HepG2 (cell line): ENCODE measurements at regions not wholly inside any gene's neighbourhood (a gene's known extent, or its start where the extent isn't known, plus 50 kb on each side); places are given as distances from the start of the nearest gene placed in this dataset.

Experiments used
- ATAC-seq: fragments of 200-7000 bp; cut with Tn5 transposase; 3 replicates; pipeline ENCODE4 v1.9.1; 2020; ENCODE audit warnings: mild to moderate bottlenecking, moderate library complexity
- BruUV-seq: library from RNA; stranded (reverse); fragments of 400-500 nt; replicated peaks from 2 replicates; lab custom pipeline; 2021; lab: Mats Ljungman, UMichigan
- CTCF ChIA-PET: fragments of 300-600 bp; formaldehyde crosslinking; extraction: SDS; loops from one replicate; lab custom pipeline; 2021; ENCODE audit warnings: low total read pairs, inconsistent platforms, low intra/inter-chr PET ratio; lab: Yijun Ruan, JAX
- POLR2A ChIA-PET: fragments of 350-600 bp; sonication (Branson Sonifier 250); formaldehyde crosslinking; loops from one replicate; lab custom pipeline; 2020; ENCODE audit warnings: antibody characterized with exemption, inconsistent platforms; lab: Yijun Ruan, JAX
- DNase-seq: peaks from one replicate; pipeline ENCODE4 v3.0.0-alpha.2; 2015; ENCODE audit warnings: low spot score
- FAIRE-seq: peaks from 3 replicates; lab custom pipeline; 2011; peaks lifted over from hg19 to GRCh38; lab: Jason Lieb, UNC
- H2AFZ ChIP-seq: one replicate; pipeline ENCODE4 v1.6.1; 2011; ENCODE audit warnings: low read length, inconsistent platforms
- H3K27ac ChIP-seq: fragments of 300-600 bp; 3 replicates; pipeline ENCODE4 v1.8.0; 2011; ENCODE audit warnings: mixed run types, mild to moderate bottlenecking, mixed read lengths, low read length, inconsistent platforms; ENCODE audit not compliant: insufficient read depth; ENCODE audit errors: extremely low read length
- H3K27me3 ChIP-seq, 2 experiments: fragments of 200-600 bp in 1 of 2; 2 replicates in 1 of 2; 3 replicates in 1 of 2; pipeline versions ENCODE4 v1.6.0 to v1.8.0; 2011; ENCODE audit warnings: low read length in 2 of 2, mild to moderate bottlenecking in 2 of 2, moderate library complexity in 2 of 2, inconsistent platforms in 1 of 2; ENCODE audit not compliant: insufficient read depth in 2 of 2, control insufficient read depth in 1 of 2
- H3K36me3 ChIP-seq, 2 experiments: fragments of 200-600 bp in 1 of 2; replicated peaks in 1 of 2; 2 replicates in 1 of 2; 3 replicates in 1 of 2; pipeline versions ENCODE4 v1.5.1 to v1.8.0; 2011; ENCODE audit warnings: low read length in 2 of 2, inconsistent platforms in 1 of 2; ENCODE audit not compliant: insufficient read depth in 2 of 2, control insufficient read depth in 1 of 2
- H3K4me1 ChIP-seq: 2 replicates; pipeline ENCODE4 v1.5.1; 2012; ENCODE audit warnings: low read length, inconsistent platforms; ENCODE audit not compliant: insufficient read depth
- H3K4me2 ChIP-seq: 2 replicates; pipeline ENCODE4 v1.6.0; 2011; ENCODE audit warnings: low read depth, low read length, inconsistent platforms
- H3K4me3 ChIP-seq, 3 experiments: fragments of 200-600 bp in 1 of 3; sonication (generic), shearing (Covaris generic) in 1 of 3; replicated peaks in 1 of 3; 2 replicates each; pipeline ENCODE4 v1.5.1; 2011 to 2016; ENCODE audit warnings: low read length in 3 of 3, inconsistent platforms in 2 of 3, low read depth in 2 of 3, mild to moderate bottlenecking in 2 of 3, control low read depth in 1 of 3, mixed read lengths in 1 of 3; ENCODE audit not compliant: insufficient read depth in 1 of 3
- H3K79me2 ChIP-seq: one replicate; pipeline ENCODE4 v1.6.1; 2011; ENCODE audit warnings: low read length, inconsistent platforms; ENCODE audit not compliant: insufficient read depth
- H3K9ac ChIP-seq: 2 replicates; pipeline ENCODE4 v1.6.0; 2011; ENCODE audit warnings: mild to moderate bottlenecking, low read depth, low read length, inconsistent platforms; ENCODE audit not compliant: insufficient read depth
- H3K9me3 ChIP-seq: 2 replicates; pipeline ENCODE4 v1.5.1; 2012; ENCODE audit warnings: mild to moderate bottlenecking, low read length
- H4K20me1 ChIP-seq: 2 replicates; pipeline ENCODE4 v1.6.0; 2011; ENCODE audit warnings: inconsistent platforms, mild to moderate bottlenecking, low read length, moderate library complexity; ENCODE audit not compliant: insufficient read depth
- ARID2 ChIP-seq: sonication (generic); formaldehyde crosslinking; IDR thresholded peaks from 2 replicates; pipeline ENCODE4 v1.8.1; 2022; ENCODE audit warnings: mild to moderate bottlenecking, missing genetic modification reagents, borderline replicate concordance
- ATF7 ChIP-seq, 2 experiments: fragments of 450-650 bp in 1 of 2; sonication (generic) in 1 of 2; formaldehyde crosslinking in 1 of 2; IDR thresholded peaks; 2 replicates each; pipeline versions ENCODE4 v1.4.0 to v1.6.1; 2016 to 2020; ENCODE audit warnings: antibody characterized with exemption in 1 of 2, mild to moderate bottlenecking in 1 of 2, missing genetic modification reagents in 1 of 2
- EHMT2 ChIP-seq: fragments of 200-600 bp; sonication (generic); IDR thresholded peaks from 2 replicates; pipeline ENCODE4 v1.7.0; 2017; ENCODE audit warnings: antibody characterized with exemption, low read depth, low read length, borderline replicate concordance
- GPN1 ChIP-seq: sonication (generic); formaldehyde crosslinking; IDR thresholded peaks from 2 replicates; pipeline ENCODE4 v1.5.1; 2020; ENCODE audit warnings: missing genetic modification reagents, borderline replicate concordance
- RNF2 ChIP-seq: fragments of 450-650 bp; conservative IDR thresholded peaks from 2 replicates; pipeline ENCODE4 v1.6.1; 2016; ENCODE audit warnings: low read depth
- TEAD2 ChIP-seq: sonication (generic); formaldehyde crosslinking; IDR thresholded peaks from 2 replicates; pipeline ENCODE4 v1.9.0; 2021; ENCODE audit warnings: missing genetic modification reagents
- UBTF ChIP-seq: sonication (generic); formaldehyde crosslinking; IDR thresholded peaks from 2 replicates; pipeline ENCODE4 v1.4.0; 2020; ENCODE audit warnings: mild to moderate bottlenecking, missing genetic modification reagents
- ZNF329 ChIP-seq: sonication (generic); formaldehyde crosslinking; IDR thresholded peaks from 2 replicates; pipeline ENCODE4 v1.9.0; 2021; ENCODE audit warnings: low read depth, mild to moderate bottlenecking, missing genetic modification reagents
- ZNF337 ChIP-seq: sonication (generic); formaldehyde crosslinking; IDR thresholded peaks from 2 replicates; pipeline ENCODE4 v1.5.1; 2020; ENCODE audit warnings: missing genetic modification reagents, low read depth, mild to moderate bottlenecking, borderline replicate concordance
- ZNF605 ChIP-seq: sonication (generic); formaldehyde crosslinking; IDR thresholded peaks from 2 replicates; pipeline ENCODE4 v1.8.0; 2022; ENCODE audit warnings: mild to moderate bottlenecking, missing genetic modification reagents
- ZNF616 ChIP-seq: sonication (generic); formaldehyde crosslinking; IDR thresholded peaks from 2 replicates; pipeline ENCODE4 v1.5.0; 2020; ENCODE audit warnings: low read depth, mild to moderate bottlenecking, missing genetic modification reagents
- ZNF644 ChIP-seq: IDR thresholded peaks from 2 replicates; pipeline ENCODE4 v1.6.1; 2016; ENCODE audit warnings: low read depth
- ZNF773 ChIP-seq: sonication (generic); formaldehyde crosslinking; IDR thresholded peaks from 2 replicates; pipeline ENCODE4 v1.4.0; 2020; ENCODE audit warnings: missing genetic modification reagents, borderline replicate concordance
- WGBS: methylation state at CpG from one replicate; pipeline ENCODE4 v1.1.6; 2017; ENCODE audit warnings: low lambda C conversion rate; 5-methylcytosine and 5-hydroxymethylcytosine counted together
- in situ Hi-C: cut with HindIII; loops from 2 replicates; pipeline ENCODE4 v1.10.0; 2017; ENCODE audit warnings: low pct_unique_long_range_greater_than_20kb; ENCODE audit not compliant: extremely low pct_ligation_motif_present
- intact Hi-C: fragments of 100-400 bp; cut with micrococcal nuclease; formaldehyde crosslinking; loops from one replicate; pipeline ENCODE4 v1.10.0; 2022; ENCODE audit not compliant: unreplicated experiment
- TF ChIP-seq, protein P1 (sequence below): sonication (generic); formaldehyde crosslinking; conservative IDR thresholded peaks from 2 replicates; pipeline ENCODE4 v1.4.0; 2020; ENCODE audit warnings: missing genetic modification reagents
- TF ChIP-seq, protein P2 (sequence below): sonication (generic); formaldehyde crosslinking; IDR thresholded peaks from 2 replicates; pipeline ENCODE4 v1.5.0; 2020; ENCODE audit warnings: missing genetic modification reagents

DNA sequence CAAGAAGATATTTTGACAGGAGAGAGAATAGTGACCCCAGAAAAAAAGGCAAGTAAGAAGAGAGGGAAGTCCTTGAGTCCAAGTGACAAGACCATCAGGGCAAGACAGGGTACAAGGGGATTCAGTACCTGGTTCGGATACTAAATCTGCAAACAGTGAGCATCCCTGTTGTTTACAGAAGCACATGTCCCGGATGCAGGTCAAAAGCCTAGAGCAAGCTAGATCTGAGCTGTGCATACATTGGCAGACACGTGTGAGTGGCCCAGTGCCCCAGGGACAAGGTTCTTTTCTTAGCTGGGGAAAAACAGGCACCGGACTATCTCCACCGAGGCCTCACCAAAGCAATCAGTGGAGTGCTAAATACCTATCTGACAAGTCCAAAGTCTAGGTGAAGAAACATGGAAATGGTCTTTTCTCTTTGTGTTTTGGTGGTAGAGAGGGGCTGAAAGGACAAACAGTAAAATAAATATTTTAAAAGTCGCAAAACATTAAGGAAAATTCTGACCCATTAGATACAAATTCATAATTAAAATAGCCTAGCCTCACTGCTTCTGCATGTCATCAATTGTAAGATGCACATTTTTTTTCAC is 165.2 kb downstream of the SUCLG1 start (continued):
- TF ChIP-seq, protein P1, sequence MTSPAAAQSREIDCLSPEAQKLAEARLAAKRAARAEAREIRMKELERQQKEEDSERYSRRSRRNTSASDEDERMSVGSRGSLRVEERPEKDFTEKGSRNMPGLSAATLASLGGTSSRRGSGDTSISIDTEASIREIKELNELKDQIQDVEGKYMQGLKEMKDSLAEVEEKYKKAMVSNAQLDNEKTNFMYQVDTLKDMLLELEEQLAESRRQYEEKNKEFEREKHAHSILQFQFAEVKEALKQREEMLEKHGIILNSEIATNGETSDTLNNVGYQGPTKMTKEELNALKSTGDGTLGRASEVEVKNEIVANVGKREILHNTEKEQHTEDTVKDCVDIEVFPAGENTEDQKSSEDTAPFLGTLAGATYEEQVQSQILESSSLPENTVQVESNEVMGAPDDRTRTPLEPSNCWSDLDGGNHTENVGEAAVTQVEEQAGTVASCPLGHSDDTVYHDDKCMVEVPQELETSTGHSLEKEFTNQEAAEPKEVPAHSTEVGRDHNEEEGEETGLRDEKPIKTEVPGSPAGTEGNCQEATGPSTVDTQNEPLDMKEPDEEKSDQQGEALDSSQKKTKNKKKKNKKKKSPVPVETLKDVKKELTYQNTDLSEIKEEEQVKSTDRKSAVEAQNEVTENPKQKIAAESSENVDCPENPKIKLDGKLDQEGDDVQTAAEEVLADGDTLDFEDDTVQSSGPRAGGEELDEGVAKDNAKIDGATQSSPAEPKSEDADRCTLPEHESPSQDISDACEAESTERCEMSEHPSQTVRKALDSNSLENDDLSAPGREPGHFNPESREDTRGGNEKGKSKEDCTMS: no peak
- TF ChIP-seq ZNF329 (CRISPR knock-in tag) (peak; percentile 87), TEAD2 (CRISPR knock-in tag) (no peak), ZNF773 (CRISPR knock-in tag) (no peak), ZNF616 (CRISPR knock-in tag) (0 out of 2 replicates have a peak, but pooled peaks have one; percentile 56), EHMT2 (peak; percentile 94; the same call in 1 of the 2 replicates), GPN1 (no peak), RNF2 (0 out of 2 replicates have a peak, but pooled peaks have one; percentile 46)

GRCh38 chr2:84292545-84292944 is 166.5 kb downstream of the SUCLG1 start:
- H3K27me3 ChIP-seq: no peaks in the 10 kb centered on the region
- ChIA-PET POLR2A (interaction anchor here (1.5 to 1.6 kb wide), 2 partner anchors 11 to 40 kb away, joined by 3 to 4 read pairs; no protein-coding TSS in a partner anchor), CTCF (no interaction called here)
- no peak for ATAC-seq
- H3K79me2 ChIP-seq: no peaks in the 10 kb centered on the region
- no peaks in the 10 kb centered on the region; the same call in 1 of the 2 replicates for H3K9me3 ChIP-seq
- 95% methylated on average over 1 of the region's 1 CpG for WGBS
- H4K20me1 ChIP-seq: no peaks in the 10 kb centered on the region
- no peak overlapping the region for H2AFZ ChIP-seq
- in situ Hi-C loops (no loop called here), intact Hi-C loops (no loop called here)
- peaks cover 76% of the 10 kb centered on the region for H3K4me1 ChIP-seq
- no peaks in the 10 kb centered on the region for H3K36me3 ChIP-seq
- peak overlapping the region; percentile 90 for H3K27ac ChIP-seq
- no peak for DNase-seq
- no peak overlapping the region for H3K4me3 ChIP-seq
- no peak overlapping the region for H3K9ac ChIP-seq
- FAIRE-seq: no peak
- TF ChIP-seq ZNF605 (CRISPR knock-in tag) (0 out of 2 replicates have a peak, but pooled peaks have one; percentile 33), ATF7 (IDR thresholded peaks at IDR 0.05) (no peak), ATF7 (CRISPR knock-in tag; IDR thresholded peaks at IDR 0.05) (no peak), UBTF (CRISPR knock-in tag) (no peak), ARID2 (CRISPR knock-in tag) (0 out of 2 replicates have a peak, but pooled peaks have one; percentile 47), ZNF644 (0 out of 2 replicates have a peak, but pooled peaks have one; percentile 47), ZNF337 (CRISPR knock-in tag) (0 out of 2 replicates have a peak, but pooled peaks have one; percentile 41)
- TF ChIP-seq, protein P2, sequence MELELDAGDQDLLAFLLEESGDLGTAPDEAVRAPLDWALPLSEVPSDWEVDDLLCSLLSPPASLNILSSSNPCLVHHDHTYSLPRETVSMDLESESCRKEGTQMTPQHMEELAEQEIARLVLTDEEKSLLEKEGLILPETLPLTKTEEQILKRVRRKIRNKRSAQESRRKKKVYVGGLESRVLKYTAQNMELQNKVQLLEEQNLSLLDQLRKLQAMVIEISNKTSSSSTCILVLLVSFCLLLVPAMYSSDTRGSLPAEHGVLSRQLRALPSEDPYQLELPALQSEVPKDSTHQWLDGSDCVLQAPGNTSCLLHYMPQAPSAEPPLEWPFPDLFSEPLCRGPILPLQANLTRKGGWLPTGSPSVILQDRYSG (CRISPR knock-in tag): no peak
- no TSS peak for BruUV-seq
- H3K4me2 ChIP-seq: no peak overlapping the region
